ENCODE measurements at regions not wholly inside any gene's neighbourhood (a gene's known extent, or its start where the extent isn't known, plus 50 kb on each side); places are given as distances from the start of the nearest gene placed in this dataset.

- TF ChIP-seq TAF1 (IDR thresholded peaks at IDR 0.05; ENCODE audit: low read depth) (no peak), REST (IDR thresholded peaks at IDR 0.05; ENCODE audit: borderline replicate concordance) (no peak), EZH2 (IDR thresholded peaks at IDR 0.05; ENCODE audit: borderline replicate concordance, insufficient read depth, low read length, poor library complexity, severe bottlenecking) (no peak), SMC3 (conservative IDR thresholded peaks at IDR 0.05; ENCODE audit: poor library complexity) (no peak), CTCF (IDR thresholded peaks at IDR 0.05; ENCODE audit: poor library complexity, severe bottlenecking) (no peak), MXI1 (conservative IDR thresholded peaks at IDR 0.05; ENCODE audit: poor library complexity, severe bottlenecking) (no peak), EP300 (conservative IDR thresholded peaks at IDR 0.05; ENCODE audit: poor library complexity, severe bottlenecking) (no peak), POLR2AphosphoS5 (IDR thresholded peaks at IDR 0.05) (no peak), RAD21 (conservative IDR thresholded peaks at IDR 0.05) (no peak)
These were observed 405.7 kb upstream of the IRX4 start for GRCh38 chr5:2288466-2288865.

GRCh38 chr5:2286250-2286649, 403.5 kb upstream of the IRX4 start:
- no peaks in the 10 kb centered on the region for H3F3A ChIP-seq (ENCODE audit: insufficient read depth, low read length, poor library complexity, severe bottlenecking)
- H2AFZ ChIP-seq (ENCODE audit: low read depth, low read length), result no peak overlapping the region
- H3K27ac ChIP-seq (ENCODE audit: low read length), result no peak overlapping the region
- TF ChIP-seq EP300 (conservative IDR thresholded peaks at IDR 0.05; ENCODE audit: poor library complexity, severe bottlenecking), result no peak
- no peak for TF ChIP-seq CTCF (IDR thresholded peaks at IDR 0.05; ENCODE audit: poor library complexity, severe bottlenecking)
- no peak for TF ChIP-seq RAD21 (conservative IDR thresholded peaks at IDR 0.05)
- H3K4me3 ChIP-seq (ENCODE audit: low read length), result no peak overlapping the region
- H3K79me2 ChIP-seq (replicated peaks; ENCODE audit: insufficient read depth, low read length), result no peaks in the 10 kb centered on the region
- H4K20me1 ChIP-seq (ENCODE audit: insufficient read depth), result no peaks in the 10 kb centered on the region
- H3K9me3 ChIP-seq (ENCODE audit: low read length), result no peaks in the 10 kb centered on the region
- no peak overlapping the region for H3K4me2 ChIP-seq (ENCODE audit: low read length)
- no peaks in the 10 kb centered on the region for H3K27me3 ChIP-seq (ENCODE audit: insufficient read depth, low read depth, low read length)
- no peaks in the 10 kb centered on the region for H3K36me3 ChIP-seq (ENCODE audit: insufficient read depth, low read length)
- H3K9me2 ChIP-seq (ENCODE audit: insufficient read depth, low read length), result no peaks in the 10 kb centered on the region
- H3K9ac ChIP-seq (ENCODE audit: low read length), result no peak overlapping the region

More at GRCh38 chr5:2288466-2288865, 405.7 kb upstream of the IRX4 start:
- no peak overlapping the region for H3K4me3 ChIP-seq (ENCODE audit: low read length)
- H3K27me3 ChIP-seq (ENCODE audit: insufficient read depth, low read depth, low read length), result no peaks in the 10 kb centered on the region
- no peaks in the 10 kb centered on the region for H3K9me2 ChIP-seq (ENCODE audit: insufficient read depth, low read length)
- H4K20me1 ChIP-seq (ENCODE audit: insufficient read depth), result no peaks in the 10 kb centered on the region
- H3K9me3 ChIP-seq (ENCODE audit: low read length), result peaks cover 6% of the 10 kb centered on the region
- no peak overlapping the region for H3K27ac ChIP-seq (ENCODE audit: low read length)
- H3K4me2 ChIP-seq (ENCODE audit: low read length), result no peak overlapping the region
- H3K79me2 ChIP-seq (replicated peaks; ENCODE audit: insufficient read depth, low read length), result no peaks in the 10 kb centered on the region
- H2AFZ ChIP-seq (ENCODE audit: low read depth, low read length), result no peak overlapping the region
- H3F3A ChIP-seq (ENCODE audit: insufficient read depth, low read length, poor library complexity, severe bottlenecking), result no peaks in the 10 kb centered on the region
- H3K36me3 ChIP-seq (ENCODE audit: insufficient read depth, low read length), result no peaks in the 10 kb centered on the region
- no peak overlapping the region for H3K9ac ChIP-seq (ENCODE audit: low read length)

Measured in neural cell (in vitro differentiated cells).